ENCODE measurements at regions not wholly inside any gene's neighbourhood (a gene's known extent, or its start where the extent isn't known, plus 50 kb on each side); places are given as distances from the start of the nearest gene placed in this dataset.

GRCh38 chr16:6629110-6629509, 703.5 kb upstream of the RBFOX1 start:
- H3K9me3 ChIP-seq (ENCODE audit: control insufficient read depth, insufficient read depth, low read depth, low read length) = no peaks in the 10 kb centered on the region
- H3K36me3 ChIP-seq (ENCODE audit: control insufficient read depth, insufficient read depth, low read length) = no peaks in the 10 kb centered on the region
- no peaks in the 10 kb centered on the region for H3K27me3 ChIP-seq (ENCODE audit: control insufficient read depth, insufficient read depth, low read length)
- no peaks in the 10 kb centered on the region for H3K79me2 ChIP-seq (ENCODE audit: control insufficient read depth, insufficient read depth, low read length)
- H4K20me1 ChIP-seq (ENCODE audit: control insufficient read depth, extremely low read depth, insufficient read depth, low read length) = no peaks in the 10 kb centered on the region
- H3K27ac ChIP-seq (ENCODE audit: insufficient read depth, low read length) = no peak overlapping the region
- H3K4me1 ChIP-seq (ENCODE audit: control insufficient read depth, extremely low read depth, insufficient read depth, low read length) = no peaks in the 10 kb centered on the region
- no peak overlapping the region for H3K4me2 ChIP-seq (ENCODE audit: extremely low read depth, insufficient read depth, low read length)
- DNase-seq (ENCODE audit: low read depth in 2 of 2) = no peak
- no peak for TF ChIP-seq CTCF (conservative IDR thresholded peaks at IDR 0.05 in 1 of 2, IDR thresholded peaks at IDR 0.05 in 1 of 2; ENCODE audit: low read depth in 1 of 2, low read length in 2 of 2)
- TF ChIP-seq EZH2 (IDR thresholded peaks at IDR 0.05; ENCODE audit: low read length, missing control alignments) = no peak
- H3K4me3 ChIP-seq (replicated peaks in 1 of 4; ENCODE audit: control extremely low read depth in 1 of 4, insufficient read depth in 1 of 4, low read depth in 3 of 4, low read length in 4 of 4) = no peak overlapping the region
- H3K9ac ChIP-seq (ENCODE audit: insufficient read depth, low read length) = no peak overlapping the region
- no peak overlapping the region for H2AFZ ChIP-seq (ENCODE audit: low read length)

- Histone ChIP-seq H3K4me1 (ENCODE audit: control insufficient read depth, extremely low read depth, insufficient read depth, low read length) (no peaks in the 10 kb centered on the region), H4K20me1 (ENCODE audit: control insufficient read depth, extremely low read depth, insufficient read depth, low read length) (no peaks in the 10 kb centered on the region), H3K4me2 (ENCODE audit: extremely low read depth, insufficient read depth, low read length) (no peak overlapping the region), H3K79me2 (ENCODE audit: control insufficient read depth, insufficient read depth, low read length) (no peaks in the 10 kb centered on the region), H2AFZ (ENCODE audit: low read length) (no peak overlapping the region), H3K36me3 (ENCODE audit: control insufficient read depth, insufficient read depth, low read length) (no peaks in the 10 kb centered on the region), H3K27ac (ENCODE audit: insufficient read depth, low read length) (no peak overlapping the region), H3K4me3 (replicated peaks in 1 of 4; ENCODE audit: control extremely low read depth in 1 of 4, insufficient read depth in 1 of 4, low read depth in 3 of 4, low read length in 4 of 4) (no peak overlapping the region), H3K9me3 (ENCODE audit: control insufficient read depth, insufficient read depth, low read depth, low read length) (no peaks in the 10 kb centered on the region), H3K9ac (ENCODE audit: insufficient read depth, low read length) (no peak overlapping the region), H3K27me3 (ENCODE audit: control insufficient read depth, insufficient read depth, low read length) (no peaks in the 10 kb centered on the region)
- no peak for TF ChIP-seq EZH2 (IDR thresholded peaks at IDR 0.05; ENCODE audit: low read length, missing control alignments)
- TF ChIP-seq CTCF (conservative IDR thresholded peaks at IDR 0.05 in 1 of 2, IDR thresholded peaks at IDR 0.05 in 1 of 2; ENCODE audit: low read depth in 1 of 2, low read length in 2 of 2) = no peak
- DNase-seq (ENCODE audit: low read depth in 2 of 2) = no peak
These were observed 707.0 kb upstream of the RBFOX1 start for GRCh38 chr16:6625606-6626005.

- Histone ChIP-seq H3K79me2 (ENCODE audit: control insufficient read depth, insufficient read depth, low read length) (no peaks in the 10 kb centered on the region), H3K4me2 (ENCODE audit: extremely low read depth, insufficient read depth, low read length) (no peak overlapping the region), H3K9me3 (ENCODE audit: control insufficient read depth, insufficient read depth, low read depth, low read length) (no peaks in the 10 kb centered on the region), H2AFZ (ENCODE audit: low read length) (no peak overlapping the region), H3K4me3 (replicated peaks in 1 of 4; ENCODE audit: control extremely low read depth in 1 of 4, insufficient read depth in 1 of 4, low read depth in 3 of 4, low read length in 4 of 4) (no peak overlapping the region), H3K27me3 (ENCODE audit: control insufficient read depth, insufficient read depth, low read length) (no peaks in the 10 kb centered on the region), H3K4me1 (ENCODE audit: control insufficient read depth, extremely low read depth, insufficient read depth, low read length) (no peaks in the 10 kb centered on the region), H3K27ac (ENCODE audit: insufficient read depth, low read length) (no peak overlapping the region), H3K36me3 (ENCODE audit: control insufficient read depth, insufficient read depth, low read length) (no peaks in the 10 kb centered on the region), H4K20me1 (ENCODE audit: control insufficient read depth, extremely low read depth, insufficient read depth, low read length) (no peaks in the 10 kb centered on the region), H3K9ac (ENCODE audit: insufficient read depth, low read length) (no peak overlapping the region)
- DNase-seq (ENCODE audit: low read depth in 2 of 2) = no peak
- TF ChIP-seq CTCF (conservative IDR thresholded peaks at IDR 0.05 in 1 of 2, IDR thresholded peaks at IDR 0.05 in 1 of 2; ENCODE audit: low read depth in 1 of 2, low read length in 2 of 2) (no peak), EZH2 (IDR thresholded peaks at IDR 0.05; ENCODE audit: low read length, missing control alignments) (no peak)
These were observed 713.8 kb upstream of the RBFOX1 start for GRCh38 chr16:6618874-6619273.

Measured in fibroblast of lung (primary cell).